HEK293 (cell line): ENCODE measurements at regions not wholly inside any gene's neighbourhood (a gene's known extent, or its start where the extent isn't known, plus 50 kb on each side); places are given as distances from the start of the nearest gene placed in this dataset.

Experiments
- ATF2 ChIP-seq: fragments of 450-650 bp; formaldehyde crosslinking; IDR thresholded peaks from 2 replicates; pipeline ENCODE4 v1.5.1; 2016; ENCODE audit warnings: missing biosample characterization, missing genetic modification characterization, low read depth
- KLF1 ChIP-seq: fragments of 450-650 bp; formaldehyde crosslinking; IDR thresholded peaks from 2 replicates; pipeline ENCODE4 v1.5.1; 2016; ENCODE audit warnings: missing biosample characterization, missing genetic modification characterization
- REST ChIP-seq: fragments of 450-650 bp; formaldehyde crosslinking; IDR thresholded peaks from 2 replicates; pipeline ENCODE4 v1.5.1; 2016; ENCODE audit warnings: missing biosample characterization, missing genetic modification characterization
- ZBTB26 ChIP-seq: fragments of 450-650 bp; formaldehyde crosslinking; optimal IDR thresholded peaks from 2 replicates; pipeline ENCODE3; 2016; ENCODE audit warnings: missing biosample characterization, mild to moderate bottlenecking, missing genetic modification characterization
- ZNF10 ChIP-seq: fragments of 450-650 bp; formaldehyde crosslinking; IDR thresholded peaks from 2 replicates; pipeline ENCODE4 v1.5.1; 2017; ENCODE audit warnings: missing biosample characterization, missing genetic modification characterization
- ZNF19 ChIP-seq: fragments of 450-650 bp; formaldehyde crosslinking; IDR thresholded peaks from 2 replicates; pipeline ENCODE4; 2016; ENCODE audit warnings: missing biosample characterization, missing genetic modification characterization, low read depth
- ZNF48 ChIP-seq: fragments of 450-650 bp; formaldehyde crosslinking; IDR thresholded peaks from 2 replicates; pipeline ENCODE4 v1.5.1; 2016; ENCODE audit warnings: missing biosample characterization, missing genetic modification characterization
- ZNF561 ChIP-seq: fragments of 450-650 bp; IDR thresholded peaks from 2 replicates; pipeline ENCODE4 v1.5.1; 2018; ENCODE audit warnings: missing biosample characterization, missing genetic modification characterization, borderline replicate concordance
- TF ChIP-seq, protein P1 (sequence below): fragments of 450-650 bp; formaldehyde crosslinking; IDR thresholded peaks from 2 replicates; pipeline ENCODE4 v1.5.1; 2016; ENCODE audit warnings: missing biosample characterization, missing genetic modification characterization

GRCh38 chr7:156080596-156080995, 268.3 kb upstream of the SHH start:
- TF ChIP-seq, protein P1, sequence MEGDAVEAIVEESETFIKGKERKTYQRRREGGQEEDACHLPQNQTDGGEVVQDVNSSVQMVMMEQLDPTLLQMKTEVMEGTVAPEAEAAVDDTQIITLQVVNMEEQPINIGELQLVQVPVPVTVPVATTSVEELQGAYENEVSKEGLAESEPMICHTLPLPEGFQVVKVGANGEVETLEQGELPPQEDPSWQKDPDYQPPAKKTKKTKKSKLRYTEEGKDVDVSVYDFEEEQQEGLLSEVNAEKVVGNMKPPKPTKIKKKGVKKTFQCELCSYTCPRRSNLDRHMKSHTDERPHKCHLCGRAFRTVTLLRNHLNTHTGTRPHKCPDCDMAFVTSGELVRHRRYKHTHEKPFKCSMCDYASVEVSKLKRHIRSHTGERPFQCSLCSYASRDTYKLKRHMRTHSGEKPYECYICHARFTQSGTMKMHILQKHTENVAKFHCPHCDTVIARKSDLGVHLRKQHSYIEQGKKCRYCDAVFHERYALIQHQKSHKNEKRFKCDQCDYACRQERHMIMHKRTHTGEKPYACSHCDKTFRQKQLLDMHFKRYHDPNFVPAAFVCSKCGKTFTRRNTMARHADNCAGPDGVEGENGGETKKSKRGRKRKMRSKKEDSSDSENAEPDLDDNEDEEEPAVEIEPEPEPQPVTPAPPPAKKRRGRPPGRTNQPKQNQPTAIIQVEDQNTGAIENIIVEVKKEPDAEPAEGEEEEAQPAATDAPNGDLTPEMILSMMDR (tag by site-specific recombination): no peak
- TF ChIP-seq ZNF48 (no peak), KLF1 (tag by site-specific recombination) (no peak), ZBTB26 (tag by site-specific recombination) (no peak), ZNF10 (tag by site-specific recombination) (no peak), ZNF19 (no peak), ATF2 (no peak), ZNF561 (tag by site-specific recombination) (no peak), REST (tag by site-specific recombination) (no peak)
